Stimulated activated effector memory CD8-positive, alpha-beta T cell treated with anti-CD3 and anti-CD28 coated beads, Interleukin-12 subunit alpha, Interleukin-12 subunit beta, amount 100 ng/mL, for 72 hours (primary cell): ENCODE measurements at regions not wholly inside any gene's neighbourhood (a gene's known extent, or its start where the extent isn't known, plus 50 kb on each side); places are given as distances from the start of the nearest gene placed in this dataset.
"Not testable (repeated sequence)": the region's sequence is repeated elsewhere in the genome, so short reads cannot be mapped to it uniquely, and the experiment has no call there.

Source experiments
- ATAC-seq: fragments of 150-1000 bp; cut with Tn5 transposase; 2 replicates; pipeline ENCODE4 v1.10.0; 2021
- DNase-seq, 2 donors: peaks; one replicate each; pipeline ENCODE4 v3.0.0; 2021 to 2022; ENCODE audit warnings: low spot score in 2 of 2
- H3K27ac Mint-ChIP-seq: one replicate; pipeline ENCODE4 v1.8.0; 2022; ENCODE audit warnings: mild to moderate bottlenecking, mixed read lengths
- H3K36me3 Mint-ChIP-seq: one replicate; pipeline ENCODE4 v1.8.0; 2022; ENCODE audit warnings: mild to moderate bottlenecking, mixed read lengths
- H3K4me1 Mint-ChIP-seq: one replicate; pipeline ENCODE4 v1.8.0; 2022; ENCODE audit warnings: mixed read lengths
- H3K4me3 Mint-ChIP-seq: one replicate; pipeline ENCODE4 v1.8.0; 2022; ENCODE audit warnings: mild to moderate bottlenecking, mixed read lengths
- H3K9me3 Mint-ChIP-seq: one replicate; pipeline ENCODE4 v1.8.0; 2022; ENCODE audit warnings: mixed read lengths

DNA sequence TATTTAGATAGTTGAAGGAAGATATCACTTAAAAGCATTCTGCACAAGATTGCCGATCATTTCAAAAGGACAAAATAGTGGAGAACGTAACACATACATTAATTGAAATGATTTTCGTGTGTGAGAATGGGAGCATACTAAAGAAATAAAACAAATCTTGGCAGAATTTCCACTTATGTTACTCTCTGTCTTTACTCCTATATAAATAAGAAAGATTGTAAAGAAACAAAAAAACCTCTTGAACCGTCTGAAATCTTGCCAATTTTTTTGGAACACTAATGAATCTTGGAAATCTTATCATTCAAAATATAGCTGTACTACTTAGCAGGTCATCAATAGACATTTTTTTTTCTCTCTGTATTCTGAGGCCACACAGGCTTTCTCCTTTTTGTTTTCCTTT, 528.8 kb upstream of the NCAM2 start:
- Mint-ChIP-seq H3K27ac (no peak overlapping the region), H3K4me3 (no peak overlapping the region), H3K9me3 (peaks cover 6% of the 10 kb centered on the region), H3K4me1 (no peaks in the 10 kb centered on the region), H3K36me3 (no peaks in the 10 kb centered on the region)
- DNase-seq (no peak), ATAC-seq (no peak)

DNA sequence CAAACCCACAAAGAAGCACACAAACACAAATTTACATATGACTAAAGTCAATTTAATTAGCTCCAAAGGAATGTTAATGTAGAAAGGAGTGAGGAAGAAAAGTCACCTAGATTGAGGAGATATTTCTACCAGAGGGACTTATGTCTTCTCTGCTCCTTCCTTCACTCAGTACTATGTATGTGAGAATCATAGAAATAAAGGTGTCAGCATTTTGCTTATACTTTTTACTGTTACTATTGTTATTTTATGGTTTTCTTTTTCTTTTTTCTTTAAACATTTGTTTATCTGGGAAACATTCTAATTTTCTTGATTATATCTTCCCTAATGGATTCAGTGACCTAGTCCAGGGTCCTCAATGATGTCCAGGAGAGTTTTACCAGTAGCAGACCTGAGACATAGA, 511.9 kb upstream of the NCAM2 start:
- H3K27ac Mint-ChIP-seq, result no peak overlapping the region
- H3K4me1 Mint-ChIP-seq, result no peaks in the 10 kb centered on the region
- H3K9me3 Mint-ChIP-seq, result peaks cover 6% of the 10 kb centered on the region
- H3K36me3 Mint-ChIP-seq, result no peaks in the 10 kb centered on the region
- no peak for ATAC-seq
- H3K4me3 Mint-ChIP-seq, result no peak overlapping the region
- DNase-seq, result no peak

DNA sequence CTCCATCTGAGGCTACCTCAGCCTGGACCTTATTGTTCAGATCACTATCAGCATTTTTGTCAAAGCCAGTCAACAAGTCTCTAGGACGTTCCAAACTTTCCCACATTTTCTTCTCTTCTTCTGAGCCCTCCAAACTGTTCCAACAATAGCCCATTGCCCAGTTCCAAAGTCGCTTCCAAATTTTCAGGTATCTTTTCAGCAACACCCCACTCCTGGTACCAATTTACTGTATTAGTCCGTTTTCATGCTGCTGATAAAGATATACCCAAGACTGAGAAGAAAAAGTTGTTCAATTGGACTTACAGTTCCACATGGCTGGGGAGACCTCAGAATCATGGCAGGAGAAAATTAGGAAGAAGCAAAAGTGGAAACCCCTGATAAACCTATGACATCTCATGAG, 495.3 kb upstream of the NCAM2 start:
- H3K27ac Mint-ChIP-seq, H3K36me3 Mint-ChIP-seq, H3K4me3 Mint-ChIP-seq, DNase-seq, H3K4me1 Mint-ChIP-seq, ATAC-seq: not testable (repeated sequence)
- peaks cover 32% of the 10 kb centered on the region for H3K9me3 Mint-ChIP-seq

DNA sequence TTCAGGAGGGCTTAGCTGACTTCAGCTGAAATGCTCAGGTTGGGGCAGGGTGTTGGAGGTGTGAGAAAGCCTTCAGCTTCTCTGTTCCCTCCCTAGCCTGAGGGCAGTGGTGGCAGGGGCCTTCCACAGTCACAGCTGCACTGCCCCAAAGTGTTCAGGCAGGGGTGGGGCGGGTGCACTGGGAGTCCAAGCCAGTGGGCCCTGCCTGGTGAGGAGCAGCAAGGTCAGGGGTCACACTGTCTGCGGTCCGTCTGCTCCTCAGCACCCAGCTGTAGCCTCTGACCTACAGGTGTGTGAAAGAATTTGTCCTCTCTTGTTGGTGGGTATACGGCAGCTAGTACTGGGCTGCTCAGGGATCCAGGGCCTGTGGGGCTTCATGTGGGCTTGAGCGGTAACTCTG, 490.4 kb upstream of the NCAM2 start:
- ATAC-seq (peak; percentile 34), DNase-seq (no peak)
- Mint-ChIP-seq H3K4me1 (no peaks in the 10 kb centered on the region), H3K9me3 (peaks cover 23% of the 10 kb centered on the region), H3K27ac (no peak overlapping the region), H3K4me3 (no peak overlapping the region), H3K36me3 (no peaks in the 10 kb centered on the region)

DNA sequence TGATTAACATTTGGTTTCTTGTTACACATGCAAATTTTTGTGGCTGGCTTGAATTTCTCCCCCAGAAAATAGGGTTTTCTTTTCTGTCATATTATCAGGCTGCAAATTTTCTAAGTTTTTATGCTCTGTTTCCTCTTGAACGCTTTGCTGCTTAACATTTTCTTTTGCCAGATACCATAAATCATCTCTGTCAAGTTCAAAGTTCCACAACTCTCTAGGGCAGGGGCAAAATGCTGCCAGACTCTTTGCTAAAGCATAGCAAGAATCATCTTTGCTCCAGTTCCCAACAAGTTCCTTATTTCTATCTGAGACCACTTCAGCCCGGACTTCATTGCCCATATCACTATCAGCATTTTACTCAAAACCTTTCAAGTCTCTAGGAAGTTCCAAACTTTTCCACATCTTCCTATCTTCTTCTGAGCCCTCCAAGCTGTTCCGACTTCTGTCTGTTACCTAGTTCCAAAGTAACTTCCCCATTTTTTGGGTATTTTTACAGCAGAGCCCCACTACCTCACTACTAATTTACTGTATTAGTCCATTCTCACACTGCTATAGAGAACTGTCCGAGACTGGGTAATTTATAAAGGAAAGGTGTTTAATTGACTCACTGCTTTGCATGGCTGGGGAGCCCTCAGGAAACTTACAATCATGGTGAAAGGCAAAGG, 486.9 kb upstream of the NCAM2 start:
- DNase-seq (no peak), ATAC-seq (no peak)
- peaks cover 4% of the 10 kb centered on the region for H3K9me3 Mint-ChIP-seq
- no peak overlapping the region for H3K27ac Mint-ChIP-seq
- no peak overlapping the region for H3K4me3 Mint-ChIP-seq
- no peaks in the 10 kb centered on the region for H3K36me3 Mint-ChIP-seq
- H3K4me1 Mint-ChIP-seq, result no peaks in the 10 kb centered on the region

DNA sequence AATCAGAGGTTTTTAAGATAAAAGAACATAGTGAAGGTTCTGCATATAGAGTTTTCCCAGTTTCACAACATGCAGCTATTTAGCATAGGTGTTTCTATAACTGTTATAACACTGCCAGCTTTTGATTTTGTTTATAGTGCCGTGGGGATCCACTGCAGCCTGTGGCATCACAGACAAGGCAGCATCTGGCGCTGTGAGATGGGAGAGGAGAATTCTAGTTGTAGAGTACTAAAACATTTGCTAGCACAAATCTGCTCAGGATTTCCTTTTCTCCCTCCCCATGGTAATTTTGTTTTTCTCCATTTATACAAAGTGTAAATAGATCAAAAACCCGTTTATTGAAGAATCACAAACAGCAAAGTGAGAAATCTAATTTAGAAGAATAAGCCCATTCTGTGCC, 482.8 kb upstream of the NCAM2 start:
- no peak for DNase-seq
- Mint-ChIP-seq H3K4me3 (no peak overlapping the region), H3K27ac (no peak overlapping the region), H3K4me1 (no peaks in the 10 kb centered on the region), H3K9me3 (peaks cover 4% of the 10 kb centered on the region), H3K36me3 (no peaks in the 10 kb centered on the region)
- no peak for ATAC-seq

DNA sequence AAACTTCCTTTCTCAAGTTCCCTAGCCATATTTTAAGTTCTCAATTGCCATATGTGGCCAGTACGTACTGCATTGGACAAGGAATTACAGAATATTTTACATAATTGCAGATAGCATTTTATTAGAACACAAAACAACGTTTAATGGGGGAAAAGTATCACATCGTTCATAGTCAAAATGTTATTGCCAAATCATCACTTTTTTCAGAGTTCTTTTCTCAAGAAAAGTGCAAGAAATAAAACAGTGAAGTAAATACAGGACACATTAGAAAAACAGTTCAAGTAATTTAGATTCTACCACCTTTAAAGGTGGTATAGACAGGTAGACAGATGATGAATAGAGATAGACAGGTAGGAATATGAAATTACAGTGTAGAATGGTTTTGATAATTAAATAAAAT, 479.1 kb upstream of the NCAM2 start:
- no peaks in the 10 kb centered on the region for H3K4me1 Mint-ChIP-seq
- DNase-seq (no peak), ATAC-seq (no peak)
- H3K9me3 Mint-ChIP-seq, result peaks cover 9% of the 10 kb centered on the region
- H3K36me3 Mint-ChIP-seq, result no peaks in the 10 kb centered on the region
- no peak overlapping the region for H3K4me3 Mint-ChIP-seq
- no peak overlapping the region for H3K27ac Mint-ChIP-seq

DNA sequence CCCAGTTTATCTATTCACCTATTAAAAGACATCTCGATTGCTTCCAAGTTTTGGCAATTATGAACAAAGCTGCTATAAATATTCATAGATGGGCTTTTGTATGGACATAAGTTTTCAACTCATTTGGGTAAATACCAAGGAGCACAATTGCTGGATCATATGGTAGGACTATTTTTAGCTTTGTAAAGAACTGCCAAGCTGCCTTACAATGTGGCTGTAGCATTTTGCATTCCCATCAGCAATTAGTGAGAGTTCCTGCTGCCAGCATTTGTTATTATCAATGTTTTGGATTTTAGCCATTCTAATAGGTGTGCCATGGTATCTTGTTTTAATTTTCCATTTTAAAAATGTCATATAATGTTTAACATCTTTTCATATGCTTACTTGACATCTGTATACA, 475.6 kb upstream of the NCAM2 start:
- DNase-seq, result no peak
- no peak for ATAC-seq
- Mint-ChIP-seq H3K36me3 (no peaks in the 10 kb centered on the region), H3K4me1 (no peaks in the 10 kb centered on the region), H3K27ac (no peak overlapping the region), H3K9me3 (peaks cover 14% of the 10 kb centered on the region), H3K4me3 (no peak overlapping the region)

DNA sequence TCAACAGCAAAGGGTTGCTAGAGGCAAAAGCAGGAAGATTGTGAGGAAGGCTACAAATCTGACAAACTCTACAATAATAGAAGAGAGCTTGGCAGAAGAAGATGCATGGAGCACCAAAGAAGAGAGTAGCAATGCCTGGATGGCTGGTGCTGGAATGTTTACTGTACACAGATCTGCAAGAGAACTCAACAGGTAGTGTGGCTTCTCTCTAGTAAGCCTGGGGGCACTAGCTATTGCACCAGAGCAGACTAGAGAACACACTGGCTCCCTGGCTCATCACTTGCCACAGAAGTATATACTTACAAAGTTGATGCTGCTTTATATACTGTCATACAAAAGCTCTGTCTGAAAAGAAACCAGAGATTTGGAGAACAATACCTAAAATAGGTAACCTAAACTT, 475.0 kb upstream of the NCAM2 start:
- ATAC-seq, result no peak
- Mint-ChIP-seq H3K4me1 (no peaks in the 10 kb centered on the region), H3K27ac (no peak overlapping the region)

DNA sequence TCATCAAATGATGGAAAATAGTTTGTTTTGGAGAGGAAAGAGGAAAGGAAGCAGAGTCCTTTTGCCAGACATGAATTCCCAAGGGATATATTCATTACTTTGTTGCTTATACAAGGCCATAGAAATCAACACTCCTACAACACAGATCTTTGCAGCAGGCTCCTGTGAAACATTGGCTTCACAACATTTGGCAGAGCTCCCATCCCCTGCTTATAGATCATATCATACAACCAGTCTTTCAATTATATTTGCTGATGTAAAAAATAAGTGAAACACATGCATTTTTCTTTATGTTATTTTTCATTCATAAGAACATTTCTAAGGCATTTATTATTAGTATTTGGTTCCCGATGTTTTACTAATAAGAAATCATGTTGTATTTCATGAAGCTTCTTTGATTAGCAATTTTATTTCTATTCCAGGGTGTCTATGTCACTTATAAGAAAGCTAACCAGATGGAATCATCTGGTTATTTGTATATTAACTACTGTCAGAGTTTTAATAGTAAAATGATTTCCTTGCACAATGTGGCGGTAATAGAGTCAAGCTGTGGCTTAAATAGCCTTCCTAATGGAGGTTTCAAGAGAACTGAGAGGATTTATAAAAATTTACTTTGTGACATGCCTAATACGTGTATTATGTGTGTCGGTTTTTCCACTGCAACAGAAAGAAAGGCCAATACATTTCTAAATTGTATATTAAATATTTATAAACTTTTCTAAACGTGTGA, 470.3 kb upstream of the NCAM2 start:
- no peak overlapping the region for H3K4me3 Mint-ChIP-seq
- no peaks in the 10 kb centered on the region for H3K36me3 Mint-ChIP-seq
- H3K27ac Mint-ChIP-seq, result no peak overlapping the region

More for the DNA sequence above, 475.0 kb upstream of the NCAM2 start:
- Mint-ChIP-seq H3K9me3 (peaks cover 14% of the 10 kb centered on the region), H3K36me3 (no peaks in the 10 kb centered on the region), H3K4me3 (no peak overlapping the region)
- DNase-seq, result no peak

DNA sequence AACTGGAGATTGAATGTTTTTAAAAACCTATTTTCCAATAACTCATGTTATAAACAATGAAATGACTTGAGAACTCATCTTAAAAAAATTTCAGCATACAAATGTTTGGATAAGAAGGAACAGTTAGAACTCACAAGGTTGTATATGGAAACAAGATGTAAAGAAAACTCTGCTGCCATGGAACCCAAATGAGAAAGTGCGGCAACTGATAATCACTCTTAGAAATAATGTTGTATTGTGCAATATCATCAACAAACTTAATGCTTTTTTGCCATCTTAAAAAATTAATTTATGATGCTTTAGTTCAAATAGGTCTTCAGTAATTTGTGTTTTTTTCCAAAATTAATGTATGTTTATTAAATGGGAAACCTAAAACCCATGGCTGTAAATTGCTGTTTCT, 461.1 kb upstream of the NCAM2 start:
- no peak for ATAC-seq

More for the DNA sequence above, 470.3 kb upstream of the NCAM2 start:
- H3K9me3 Mint-ChIP-seq, result peaks cover 18% of the 10 kb centered on the region
- no peak for ATAC-seq
- no peak for DNase-seq
- no peaks in the 10 kb centered on the region for H3K4me1 Mint-ChIP-seq

DNA sequence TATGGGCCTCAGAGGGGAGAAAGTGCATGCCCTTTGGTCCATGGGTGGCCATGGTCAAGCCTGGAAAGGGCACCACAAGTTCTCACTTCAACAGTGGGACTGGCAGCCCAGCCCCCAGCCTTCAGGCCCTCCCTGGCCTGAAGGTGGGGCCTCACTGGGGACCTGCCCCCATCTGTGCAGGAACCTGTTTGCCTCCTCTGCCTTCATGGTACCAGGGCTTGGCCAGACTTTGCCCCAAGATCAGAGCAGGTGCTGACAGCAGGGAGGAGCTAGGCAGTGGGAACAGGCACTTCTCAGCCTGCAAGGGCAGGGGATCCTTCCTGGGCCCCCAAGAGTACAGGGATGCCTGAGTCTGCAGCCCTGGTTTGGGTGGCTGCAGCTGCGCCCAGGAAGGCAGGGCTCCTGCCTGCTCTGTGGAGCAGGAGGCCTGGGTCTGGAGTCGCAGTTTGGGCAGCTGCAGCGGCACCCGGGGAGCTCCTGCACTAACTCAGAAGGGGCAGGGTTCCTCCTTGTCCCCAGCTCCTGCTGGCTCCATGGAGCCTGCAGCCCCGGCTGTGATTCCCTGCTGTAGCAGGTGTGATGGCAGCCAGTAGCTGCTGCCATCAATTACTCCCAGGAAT, 460.1 kb upstream of the NCAM2 start:
- Mint-ChIP-seq H3K27ac (no peak overlapping the region), H3K9me3 (peaks cover 6% of the 10 kb centered on the region), H3K4me3 (no peak overlapping the region), H3K4me1 (no peaks in the 10 kb centered on the region), H3K36me3 (no peaks in the 10 kb centered on the region)
- DNase-seq, result no peak
- ATAC-seq, result peak; percentile 34

More for the DNA sequence above, 461.1 kb upstream of the NCAM2 start:
- DNase-seq, result no peak
- no peaks in the 10 kb centered on the region for H3K36me3 Mint-ChIP-seq
- H3K4me1 Mint-ChIP-seq, result no peaks in the 10 kb centered on the region
- peaks cover 11% of the 10 kb centered on the region for H3K9me3 Mint-ChIP-seq
- no peak overlapping the region for H3K4me3 Mint-ChIP-seq
- H3K27ac Mint-ChIP-seq, result no peak overlapping the region

DNA sequence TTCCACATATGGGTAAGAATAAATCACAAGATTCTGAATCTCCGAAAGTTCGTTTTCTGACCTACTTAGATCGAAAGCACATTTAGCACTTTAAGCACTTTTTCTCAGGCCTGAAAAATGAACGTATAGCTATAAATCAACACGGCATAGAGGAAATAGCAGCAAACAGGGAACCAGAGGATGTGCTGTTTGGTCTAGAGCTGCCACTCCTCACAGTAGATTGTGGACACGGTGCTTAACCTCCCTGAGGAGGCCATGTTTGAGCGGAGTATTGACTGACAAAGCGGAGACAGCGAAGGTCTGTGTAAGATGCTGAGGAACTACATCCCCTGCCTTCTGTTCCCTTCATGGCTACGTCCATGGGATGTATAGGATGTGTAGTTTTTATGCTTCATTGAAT, 452.8 kb upstream of the NCAM2 start:
- Mint-ChIP-seq H3K4me3 (no peak overlapping the region), H3K27ac (no peak overlapping the region), H3K9me3 (peaks cover 9% of the 10 kb centered on the region), H3K4me1 (no peaks in the 10 kb centered on the region), H3K36me3 (no peaks in the 10 kb centered on the region)
- DNase-seq (no peak), ATAC-seq (no peak)

DNA sequence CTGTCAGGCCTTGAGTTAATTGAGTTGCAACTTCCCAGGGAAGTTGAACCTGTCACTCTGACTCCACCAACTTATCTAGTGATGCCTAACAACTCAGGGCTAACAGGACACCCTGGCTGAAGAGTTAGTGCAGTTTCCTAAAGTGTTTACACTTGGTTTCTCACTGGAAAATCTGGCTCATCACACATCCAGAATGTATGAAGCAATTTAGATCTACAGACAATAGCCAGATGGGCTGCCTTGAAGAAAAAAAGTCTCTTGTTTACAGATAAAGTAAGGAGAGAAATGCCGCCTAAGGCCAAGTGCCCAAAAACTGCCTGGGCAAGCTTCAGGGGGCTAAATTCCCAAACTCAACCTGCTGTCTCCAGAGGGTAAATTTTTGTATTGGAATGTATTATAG, 446.3 kb upstream of the NCAM2 start:
- DNase-seq, result no peak
- Mint-ChIP-seq H3K4me1 (no peaks in the 10 kb centered on the region), H3K36me3 (no peaks in the 10 kb centered on the region), H3K9me3 (peaks cover 8% of the 10 kb centered on the region), H3K27ac (no peak overlapping the region), H3K4me3 (no peak overlapping the region)
- no peak for ATAC-seq

DNA sequence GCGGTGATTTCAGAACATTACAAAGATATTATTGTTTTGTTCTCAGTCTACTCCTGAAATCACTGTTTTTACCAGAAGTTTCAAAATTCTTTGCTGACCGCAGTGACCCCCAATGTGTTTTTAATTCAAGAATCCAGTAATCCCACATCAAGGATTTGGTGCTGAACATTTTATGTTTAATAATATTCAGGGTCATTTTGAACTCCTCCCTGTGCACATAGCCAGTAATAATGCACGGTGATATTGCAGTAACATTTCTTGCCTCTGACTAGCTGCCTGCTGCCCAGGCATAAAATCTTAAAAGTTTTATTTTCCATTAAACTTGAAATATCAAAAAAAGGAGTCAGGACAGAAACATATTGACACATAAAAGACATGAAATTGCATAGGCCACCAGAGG, 443.4 kb upstream of the NCAM2 start:
- no peak overlapping the region for H3K27ac Mint-ChIP-seq
- ATAC-seq (no peak), DNase-seq (no peak)
- no peaks in the 10 kb centered on the region for H3K4me1 Mint-ChIP-seq
- H3K9me3 Mint-ChIP-seq, result peaks cover 2% of the 10 kb centered on the region
- no peaks in the 10 kb centered on the region for H3K36me3 Mint-ChIP-seq
- no peak overlapping the region for H3K4me3 Mint-ChIP-seq

DNA sequence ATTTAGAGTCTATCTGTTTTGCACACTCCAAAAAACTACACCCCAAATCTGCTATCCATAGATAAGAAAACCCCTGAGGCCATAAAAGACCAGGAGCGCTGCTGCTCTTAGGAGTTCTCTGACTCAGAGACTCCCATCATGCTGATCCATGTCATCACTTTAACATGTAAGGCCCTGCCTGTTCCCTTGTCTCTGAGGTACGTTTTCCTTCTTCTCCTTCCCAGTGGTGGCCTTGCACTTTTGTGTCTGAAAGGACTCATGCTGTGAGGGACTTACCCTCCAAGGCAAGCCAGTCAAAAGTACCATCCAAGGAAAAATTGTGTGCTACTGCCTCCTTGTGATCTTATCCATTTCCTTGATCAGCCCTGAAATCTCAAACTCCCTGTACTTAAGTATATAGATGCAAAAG, 427.4 kb upstream of the NCAM2 start:
- DNase-seq (no peak), ATAC-seq (no peak)
- H3K36me3 Mint-ChIP-seq, result no peaks in the 10 kb centered on the region
- H3K4me1 Mint-ChIP-seq, result no peaks in the 10 kb centered on the region
- no peak overlapping the region for H3K4me3 Mint-ChIP-seq
- H3K27ac Mint-ChIP-seq, result no peak overlapping the region
- H3K9me3 Mint-ChIP-seq, result peaks cover 12% of the 10 kb centered on the region
